GM20431 (cell line): ENCODE measurements at regions not wholly inside any gene's neighbourhood (a gene's known extent, or its start where the extent isn't known, plus 50 kb on each side); places are given as distances from the start of the nearest gene placed in this dataset.

Experiments used
- in situ Hi-C: fragments of 300-500 bp; cut with MseI, MboI; formaldehyde crosslinking; loops from one replicate; pipeline ENCODE4 v1.15.0; 2020; ENCODE audit warnings: low sequenced_read_pairs; ENCODE audit not compliant: unreplicated experiment

- in situ Hi-C loops = no loop called here
Observed at GRCh38 chr22:49081261-49081666, 746.4 kb downstream of the BRD1 start.

GRCh38 chr22:49080631-49081030, 747.0 kb downstream of the BRD1 start:
- in situ Hi-C loops = no loop called here

- in situ Hi-C loops = no loop called here
Observed at GRCh38 chr22:49079743-49080500, 747.8 kb downstream of the BRD1 start.

- in situ Hi-C loops = no loop called here
Observed at GRCh38 chr22:49079027-49079725, 748.5 kb downstream of the BRD1 start.

GRCh38 chr22:49078076-49078710, 749.5 kb downstream of the BRD1 start:
- in situ Hi-C loops = no loop called here

- in situ Hi-C loops = no loop called here
Observed at GRCh38 chr22:49077586-49077985, 750.1 kb downstream of the BRD1 start.

- in situ Hi-C loops = no loop called here
Observed at GRCh38 chr22:49077036-49077393, 750.7 kb downstream of the BRD1 start.

GRCh38 chr22:49076300-49077035, 751.2 kb downstream of the BRD1 start:
- in situ Hi-C loops = no loop called here

- in situ Hi-C loops = no loop called here
Observed at GRCh38 chr22:49075150-49075549, 752.5 kb downstream of the BRD1 start.

GRCh38 chr22:49073873-49074417, 753.7 kb downstream of the BRD1 start:
- in situ Hi-C loops = no loop called here

GRCh38 chr22:49072996-49073645, 754.6 kb downstream of the BRD1 start:
- in situ Hi-C loops = no loop called here

GRCh38 chr22:49070501-49070900, 757.2 kb downstream of the BRD1 start:
- in situ Hi-C loops = no loop called here

- in situ Hi-C loops = no loop called here
Observed at GRCh38 chr22:49068861-49069500, 758.7 kb downstream of the BRD1 start.

- in situ Hi-C loops = no loop called here
Observed at GRCh38 chr22:49067504-49067903, 760.2 kb downstream of the BRD1 start.

GRCh38 chr22:49066619-49067018, 761.1 kb downstream of the BRD1 start:
- in situ Hi-C loops = no loop called here

GRCh38 chr22:49064836-49065235, 762.8 kb downstream of the BRD1 start:
- in situ Hi-C loops = no loop called here

- in situ Hi-C loops = no loop called here
Observed at GRCh38 chr22:49063545-49063890, 764.2 kb downstream of the BRD1 start.

GRCh38 chr22:49062802-49063544, 764.7 kb downstream of the BRD1 start:
- in situ Hi-C loops = no loop called here
